PC-3 (cell line): ENCODE measurements at regions not wholly inside any gene's neighbourhood (a gene's known extent, or its start where the extent isn't known, plus 50 kb on each side); places are given as distances from the start of the nearest gene placed in this dataset.
"Not testable (repeated sequence)": the region's sequence is repeated elsewhere in the genome, so short reads cannot be mapped to it uniquely, and the experiment has no call there.

ENCODE experiments used
- EZH2 ChIP-seq: fragments of 300-600 bp; sonication (generic); IDR thresholded peaks from one replicate; pipeline ENCODE4 v1.6.1; 2017; ENCODE audit warnings: antibody characterized with exemption, mild to moderate bottlenecking, low read length; ENCODE audit not compliant: unreplicated experiment
- TF ChIP-seq, protein P1 (sequence below): fragments of 300-600 bp; sonication (generic); conservative IDR thresholded peaks from 2 replicates; pipeline ENCODE4 v1.5.1; 2017; ENCODE audit warnings: antibody characterized with exemption, low read depth, mild to moderate bottlenecking, low read length

DNA sequence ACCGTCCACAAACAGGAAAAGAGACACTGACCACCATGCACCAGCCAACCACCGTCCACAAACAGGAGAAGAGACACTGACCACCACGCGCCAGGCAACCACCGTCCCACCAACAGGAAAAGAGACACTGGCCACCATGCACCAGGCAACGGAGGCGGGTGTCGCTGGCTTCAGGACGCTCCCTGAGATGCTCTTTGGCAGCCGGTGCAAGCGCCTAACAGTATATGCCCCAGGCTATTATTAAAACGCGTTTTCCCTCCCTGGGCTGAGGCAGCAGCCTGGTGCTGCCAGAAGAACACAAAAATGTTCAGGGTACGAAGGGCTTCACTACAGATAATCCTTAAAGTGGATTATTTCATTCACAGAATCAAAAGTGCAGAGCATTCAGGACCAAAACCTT, 235.1 kb downstream of the DLL1 start:
- TF ChIP-seq EZH2, result not testable (repeated sequence)
- TF ChIP-seq, protein P1, sequence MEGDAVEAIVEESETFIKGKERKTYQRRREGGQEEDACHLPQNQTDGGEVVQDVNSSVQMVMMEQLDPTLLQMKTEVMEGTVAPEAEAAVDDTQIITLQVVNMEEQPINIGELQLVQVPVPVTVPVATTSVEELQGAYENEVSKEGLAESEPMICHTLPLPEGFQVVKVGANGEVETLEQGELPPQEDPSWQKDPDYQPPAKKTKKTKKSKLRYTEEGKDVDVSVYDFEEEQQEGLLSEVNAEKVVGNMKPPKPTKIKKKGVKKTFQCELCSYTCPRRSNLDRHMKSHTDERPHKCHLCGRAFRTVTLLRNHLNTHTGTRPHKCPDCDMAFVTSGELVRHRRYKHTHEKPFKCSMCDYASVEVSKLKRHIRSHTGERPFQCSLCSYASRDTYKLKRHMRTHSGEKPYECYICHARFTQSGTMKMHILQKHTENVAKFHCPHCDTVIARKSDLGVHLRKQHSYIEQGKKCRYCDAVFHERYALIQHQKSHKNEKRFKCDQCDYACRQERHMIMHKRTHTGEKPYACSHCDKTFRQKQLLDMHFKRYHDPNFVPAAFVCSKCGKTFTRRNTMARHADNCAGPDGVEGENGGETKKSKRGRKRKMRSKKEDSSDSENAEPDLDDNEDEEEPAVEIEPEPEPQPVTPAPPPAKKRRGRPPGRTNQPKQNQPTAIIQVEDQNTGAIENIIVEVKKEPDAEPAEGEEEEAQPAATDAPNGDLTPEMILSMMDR, result not testable (repeated sequence)
